ENCODE measurements at regions not wholly inside any gene's neighbourhood (a gene's known extent, or its start where the extent isn't known, plus 50 kb on each side); places are given as distances from the start of the nearest gene placed in this dataset.

GRCh38 chr4:120524237-120524636 lies 398.3 kb downstream of the PRDM5 start:
- Histone ChIP-seq H3K9me3 (ENCODE audit: low read length) (peaks cover 9% of the 10 kb centered on the region; the same call in 1 of the 2 replicates), H3K36me3 (replicated peaks in 1 of 2; ENCODE audit: control insufficient read depth in 1 of 2, insufficient read depth in 2 of 2, low read length in 2 of 2) (no peaks in the 10 kb centered on the region), H3K79me2 (ENCODE audit: insufficient read depth, low read length) (no peaks in the 10 kb centered on the region), H3K27me3 (ENCODE audit: control insufficient read depth in 1 of 2, insufficient read depth in 2 of 2, low read length in 2 of 2) (no peaks in the 10 kb centered on the region), H3K9ac (ENCODE audit: insufficient read depth, low read depth, low read length) (no peak overlapping the region), H3K4me2 (ENCODE audit: low read depth, low read length) (no peak overlapping the region), H3K27ac (ENCODE audit: extremely low read length, insufficient read depth, low read length) (no peak overlapping the region), H3K4me1 (ENCODE audit: insufficient read depth, low read length) (no peaks in the 10 kb centered on the region), H3K4me3 (replicated peaks in 1 of 3; ENCODE audit: insufficient read depth in 1 of 3, low read depth in 2 of 3, low read length in 3 of 3) (no peak overlapping the region), H4K20me1 (ENCODE audit: insufficient read depth, low read length) (no peaks in the 10 kb centered on the region), H2AFZ (ENCODE audit: low read length) (no peak overlapping the region)
- no TSS peak for BruUV-seq (replicated peaks)
- ChIA-PET CTCF (ENCODE audit: low intra/inter-chr PET ratio, low total read pairs) (no interaction called here), POLR2A (no interaction called here)
- intact Hi-C loops (cut with micrococcal nuclease; ENCODE audit: unreplicated experiment) = no loop called here
- TF ChIP-seq MYNN (CRISPR knock-in tag; IDR thresholded peaks at IDR 0.05; ENCODE audit: low read depth) = no peak
- TF ChIP-seq, protein P1, sequence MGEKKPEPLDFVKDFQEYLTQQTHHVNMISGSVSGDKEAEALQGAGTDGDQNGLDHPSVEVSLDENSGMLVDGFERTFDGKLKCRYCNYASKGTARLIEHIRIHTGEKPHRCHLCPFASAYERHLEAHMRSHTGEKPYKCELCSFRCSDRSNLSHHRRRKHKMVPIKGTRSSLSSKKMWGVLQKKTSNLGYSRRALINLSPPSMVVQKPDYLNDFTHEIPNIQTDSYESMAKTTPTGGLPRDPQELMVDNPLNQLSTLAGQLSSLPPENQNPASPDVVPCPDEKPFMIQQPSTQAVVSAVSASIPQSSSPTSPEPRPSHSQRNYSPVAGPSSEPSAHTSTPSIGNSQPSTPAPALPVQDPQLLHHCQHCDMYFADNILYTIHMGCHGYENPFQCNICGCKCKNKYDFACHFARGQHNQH (CRISPR knock-in tag; IDR thresholded peaks at IDR 0.05) = no peak
- TF ChIP-seq CHD2 (IDR thresholded peaks at IDR 0.05; ENCODE audit: low read depth, low read length) = no peak
- no peak for TF ChIP-seq NFYC (CRISPR knock-in tag; IDR thresholded peaks at IDR 0.05)
- no peak for TF ChIP-seq ADNP (CRISPR knock-in tag; IDR thresholded peaks at IDR 0.05)
- TF ChIP-seq FLYWCH1 (CRISPR knock-in tag; IDR thresholded peaks at IDR 0.05) = no peak
- no peak for TF ChIP-seq TEF (CRISPR knock-in tag; IDR thresholded peaks at IDR 0.05)
- TF ChIP-seq KAT8 (CRISPR knock-in tag; IDR thresholded peaks at IDR 0.05) = no peak
- TF ChIP-seq NFE2 (CRISPR knock-in tag; IDR thresholded peaks at IDR 0.05) = no peak
- 4% methylated on average over 2 of the region's 2 CpGs for WGBS (ENCODE audit: low lambda C conversion rate)
- no peak for ATAC-seq
- in situ Hi-C loops (cut with HindIII; ENCODE audit: extremely low pct_ligation_motif_present, low pct_unique_long_range_greater_than_20kb) = no loop called here
- no peak for DNase-seq (ENCODE audit: low spot score)
- no peak for FAIRE-seq

GRCh38 chr4:120520761-120521160 lies 401.8 kb downstream of the PRDM5 start:
- 0% methylated on average over 2 of the region's 2 CpGs for WGBS (ENCODE audit: low lambda C conversion rate)
- Histone ChIP-seq H3K9ac (ENCODE audit: insufficient read depth, low read depth, low read length) (no peak overlapping the region), H3K27ac (ENCODE audit: extremely low read length, insufficient read depth, low read length) (no peak overlapping the region), H4K20me1 (ENCODE audit: insufficient read depth, low read length) (no peaks in the 10 kb centered on the region), H3K4me1 (ENCODE audit: insufficient read depth, low read length) (no peaks in the 10 kb centered on the region), H2AFZ (ENCODE audit: low read length) (no peak overlapping the region), H3K79me2 (ENCODE audit: insufficient read depth, low read length) (no peaks in the 10 kb centered on the region), H3K27me3 (ENCODE audit: control insufficient read depth in 1 of 2, insufficient read depth in 2 of 2, low read length in 2 of 2) (no peaks in the 10 kb centered on the region), H3K9me3 (ENCODE audit: low read length) (peaks cover 16% of the 10 kb centered on the region), H3K4me3 (replicated peaks in 1 of 3; ENCODE audit: insufficient read depth in 1 of 3, low read depth in 2 of 3, low read length in 3 of 3) (no peak overlapping the region), H3K4me2 (ENCODE audit: low read depth, low read length) (no peak overlapping the region), H3K36me3 (replicated peaks in 1 of 2; ENCODE audit: control insufficient read depth in 1 of 2, insufficient read depth in 2 of 2, low read length in 2 of 2) (no peaks in the 10 kb centered on the region)
- intact Hi-C loops (cut with micrococcal nuclease; ENCODE audit: unreplicated experiment) (no loop called here), in situ Hi-C loops (cut with HindIII; ENCODE audit: extremely low pct_ligation_motif_present, low pct_unique_long_range_greater_than_20kb) (no loop called here)
- ChIA-PET CTCF (ENCODE audit: low intra/inter-chr PET ratio, low total read pairs) (no interaction called here), POLR2A (no interaction called here)
- FAIRE-seq = no peak
- no peak for DNase-seq (ENCODE audit: low spot score)
- BruUV-seq (replicated peaks) = no TSS peak
- ATAC-seq = no peak
- TF ChIP-seq ZFY (CRISPR knock-in tag; IDR thresholded peaks at IDR 0.05) = no peak
- TF ChIP-seq PRMT3 (CRISPR knock-in tag; IDR thresholded peaks at IDR 0.05; ENCODE audit: borderline replicate concordance, low read depth) = no peak
- TF ChIP-seq ZSCAN31 (CRISPR knock-in tag; IDR thresholded peaks at IDR 0.05; ENCODE audit: low read depth) = no peak
- no peak for TF ChIP-seq PAF1 (CRISPR knock-in tag; IDR thresholded peaks at IDR 0.05)
- TF ChIP-seq ZBTB10 (CRISPR knock-in tag; IDR thresholded peaks at IDR 0.05; ENCODE audit: borderline replicate concordance) = no peak
- TF ChIP-seq ZNF569 (CRISPR knock-in tag; IDR thresholded peaks at IDR 0.05; ENCODE audit: borderline replicate concordance) = no peak
- TF ChIP-seq CHCHD3 (CRISPR knock-in tag; IDR thresholded peaks at IDR 0.05) = no peak
- TF ChIP-seq ZNF484 (CRISPR knock-in tag; IDR thresholded peaks at IDR 0.05; ENCODE audit: borderline replicate concordance, low read depth) = no peak

Data from HepG2 (cell line).